ENCODE measurements at regions not wholly inside any gene's neighbourhood (a gene's known extent, or its start where the extent isn't known, plus 50 kb on each side); places are given as distances from the start of the nearest gene placed in this dataset.

DNA sequence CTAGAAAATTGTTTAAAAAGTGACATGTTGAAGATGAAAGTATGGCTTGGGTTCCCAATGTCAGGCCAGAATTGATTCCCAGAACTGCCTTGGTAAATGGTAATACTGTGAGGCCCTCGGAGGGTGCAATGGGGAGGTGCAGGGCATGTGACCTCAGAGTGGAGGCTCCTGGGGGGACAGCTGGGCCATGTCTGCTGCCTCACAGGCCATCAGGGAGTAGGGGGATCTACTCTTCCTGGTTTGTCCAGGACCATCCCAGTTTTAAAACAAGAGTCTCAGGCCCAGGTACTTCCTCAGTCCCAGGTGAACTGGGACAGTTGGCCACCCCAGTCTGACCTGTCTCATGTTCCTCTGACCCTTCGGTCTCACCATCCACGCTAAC, 55.3 kb upstream of the SNX9 start:
- TF ChIP-seq, protein P1, sequence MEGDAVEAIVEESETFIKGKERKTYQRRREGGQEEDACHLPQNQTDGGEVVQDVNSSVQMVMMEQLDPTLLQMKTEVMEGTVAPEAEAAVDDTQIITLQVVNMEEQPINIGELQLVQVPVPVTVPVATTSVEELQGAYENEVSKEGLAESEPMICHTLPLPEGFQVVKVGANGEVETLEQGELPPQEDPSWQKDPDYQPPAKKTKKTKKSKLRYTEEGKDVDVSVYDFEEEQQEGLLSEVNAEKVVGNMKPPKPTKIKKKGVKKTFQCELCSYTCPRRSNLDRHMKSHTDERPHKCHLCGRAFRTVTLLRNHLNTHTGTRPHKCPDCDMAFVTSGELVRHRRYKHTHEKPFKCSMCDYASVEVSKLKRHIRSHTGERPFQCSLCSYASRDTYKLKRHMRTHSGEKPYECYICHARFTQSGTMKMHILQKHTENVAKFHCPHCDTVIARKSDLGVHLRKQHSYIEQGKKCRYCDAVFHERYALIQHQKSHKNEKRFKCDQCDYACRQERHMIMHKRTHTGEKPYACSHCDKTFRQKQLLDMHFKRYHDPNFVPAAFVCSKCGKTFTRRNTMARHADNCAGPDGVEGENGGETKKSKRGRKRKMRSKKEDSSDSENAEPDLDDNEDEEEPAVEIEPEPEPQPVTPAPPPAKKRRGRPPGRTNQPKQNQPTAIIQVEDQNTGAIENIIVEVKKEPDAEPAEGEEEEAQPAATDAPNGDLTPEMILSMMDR (IDR thresholded peaks at IDR 0.05; ENCODE audit: low read depth, low read length) = no peak
- Histone ChIP-seq H3K4me1 (ENCODE audit: low read depth) (no peaks in the 10 kb centered on the region), H3K36me3 (no peaks in the 10 kb centered on the region), H3K27ac (no peak overlapping the region), H3K27me3 (no peaks in the 10 kb centered on the region), H3K9me3 (ENCODE audit: low read depth) (no peaks in the 10 kb centered on the region), H3K4me3 (no peak overlapping the region)
- DNase-seq (ENCODE audit: low read depth in 1 of 2, low spot score in 1 of 2) = no peak

DNA sequence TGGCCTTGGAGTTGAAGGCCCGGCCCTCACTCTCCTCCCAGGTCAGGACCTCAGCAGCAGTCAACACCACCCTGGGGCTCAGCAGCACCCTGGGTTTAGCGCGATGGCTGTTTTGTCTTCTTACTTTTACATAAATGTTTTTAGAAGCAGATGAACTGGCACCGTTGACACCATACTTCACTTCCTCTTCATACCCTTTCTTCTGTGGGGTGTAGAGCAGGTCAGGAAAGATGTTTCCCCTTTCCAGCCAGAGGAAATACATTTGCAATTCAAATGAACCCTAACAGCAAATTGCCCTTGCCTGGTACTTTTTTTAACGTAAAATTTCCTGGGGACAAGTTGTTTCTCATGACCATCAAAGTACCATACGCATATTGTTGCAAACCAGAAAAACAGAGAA, 54.7 kb upstream of the SNX9 start:
- H3K4me1 ChIP-seq (ENCODE audit: low read depth) = no peaks in the 10 kb centered on the region
- DNase-seq (ENCODE audit: low read depth in 1 of 2, low spot score in 1 of 2) = no peak
- TF ChIP-seq, protein P1 (IDR thresholded peaks at IDR 0.05; ENCODE audit: low read depth, low read length) = no peak
- H3K9me3 ChIP-seq (ENCODE audit: low read depth) = no peaks in the 10 kb centered on the region
- H3K27me3 ChIP-seq = no peaks in the 10 kb centered on the region
- no peak overlapping the region for H3K4me3 ChIP-seq
- H3K27ac ChIP-seq = no peak overlapping the region
- H3K36me3 ChIP-seq = no peaks in the 10 kb centered on the region

DNA sequence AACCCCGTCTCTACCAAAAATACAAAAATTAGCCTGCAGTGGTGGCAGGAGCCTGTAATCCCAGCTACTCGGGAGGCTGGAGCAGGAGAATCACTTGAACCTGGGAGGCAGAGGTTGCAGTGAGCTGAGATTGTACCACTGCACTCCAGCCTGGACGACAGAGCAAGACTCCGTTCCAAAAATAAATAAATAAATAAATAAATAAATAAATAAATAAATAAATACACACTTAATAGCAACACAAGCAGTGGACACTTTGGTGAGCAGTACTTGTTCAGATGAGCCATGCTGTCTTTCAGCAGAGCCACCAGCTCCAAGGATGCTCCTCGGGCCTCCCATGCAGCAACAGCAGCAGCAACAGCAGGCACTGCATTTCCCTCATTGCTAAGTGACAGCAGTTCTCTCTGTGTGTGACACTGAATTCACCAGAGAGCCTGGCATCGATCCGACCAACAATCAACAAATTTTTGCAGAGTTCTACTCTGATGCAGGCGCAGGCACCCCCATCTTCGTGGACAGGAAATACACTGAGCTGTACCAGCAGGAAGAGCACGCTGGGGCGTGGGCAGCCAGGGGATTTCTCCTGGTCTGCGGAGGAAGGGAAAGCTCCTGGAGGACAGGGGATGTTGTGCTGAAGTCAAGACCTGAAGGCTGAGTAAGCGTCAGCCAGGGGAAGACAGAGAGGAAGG, 54.0 kb upstream of the SNX9 start:
- no peaks in the 10 kb centered on the region for H3K36me3 ChIP-seq
- no peaks in the 10 kb centered on the region for H3K9me3 ChIP-seq (ENCODE audit: low read depth)
- H3K4me1 ChIP-seq (ENCODE audit: low read depth) = no peaks in the 10 kb centered on the region
- no peak overlapping the region for H3K27ac ChIP-seq
- no peaks in the 10 kb centered on the region for H3K27me3 ChIP-seq
- H3K4me3 ChIP-seq = no peak overlapping the region
- DNase-seq (ENCODE audit: low read depth in 1 of 2, low spot score in 1 of 2) = no peak
- TF ChIP-seq, protein P1 (IDR thresholded peaks at IDR 0.05; ENCODE audit: low read depth, low read length) = no peak

DNA sequence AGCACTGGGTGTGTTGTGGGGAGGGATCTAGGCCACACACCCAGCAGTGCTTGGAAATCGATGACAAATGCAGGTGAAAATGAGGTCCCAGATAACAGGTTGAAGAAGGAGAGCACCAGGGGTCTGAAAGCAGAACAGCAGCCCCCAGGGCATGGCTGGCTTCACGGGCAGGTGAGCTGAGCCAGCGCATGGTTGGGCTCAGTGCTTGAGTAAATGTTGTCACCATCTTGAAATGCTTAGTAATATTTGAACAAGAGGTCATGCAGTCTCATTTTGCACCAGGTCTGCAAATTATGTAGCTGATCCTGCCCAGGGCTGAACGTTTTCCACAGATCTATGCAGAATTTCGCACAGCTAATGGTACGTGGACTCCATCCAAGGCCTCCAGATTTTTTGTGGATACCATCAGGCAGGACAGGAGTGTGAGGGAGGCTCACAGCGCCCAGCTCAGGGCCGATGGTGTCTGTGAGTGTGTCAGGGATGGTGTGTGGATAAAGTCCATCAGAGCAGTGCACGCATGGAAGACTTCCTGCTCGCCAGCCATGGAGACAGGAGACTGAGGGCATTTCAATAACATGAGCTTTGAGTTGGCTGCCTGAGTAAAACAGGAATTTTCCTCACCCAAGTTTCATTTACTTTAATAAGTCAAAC, 53.1 kb upstream of the SNX9 start:
- H3K36me3 ChIP-seq = no peaks in the 10 kb centered on the region

DNA sequence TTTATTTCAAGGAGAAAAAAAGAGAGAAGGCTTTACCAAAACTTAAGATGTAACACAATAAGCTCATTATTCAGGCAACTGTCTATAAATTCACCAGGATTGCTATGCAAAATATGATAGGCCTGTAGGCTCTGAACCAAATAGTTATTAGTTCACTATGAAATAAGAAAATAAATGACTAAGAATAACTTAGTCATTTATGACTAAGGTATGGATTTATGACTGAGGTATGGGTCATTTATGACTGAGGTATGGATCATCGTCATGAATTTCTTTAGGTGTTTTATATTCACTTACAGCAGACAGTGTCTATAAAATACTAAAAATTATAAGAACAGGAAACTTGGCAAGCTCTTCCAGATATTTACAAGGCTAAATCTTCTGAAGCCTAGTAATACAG, 52.1 kb upstream of the SNX9 start:
- no peak for DNase-seq (ENCODE audit: low read depth in 1 of 2, low spot score in 1 of 2)
- no peaks in the 10 kb centered on the region for H3K27me3 ChIP-seq
- no peaks in the 10 kb centered on the region for H3K9me3 ChIP-seq (ENCODE audit: low read depth)
- H3K4me3 ChIP-seq = no peak overlapping the region
- H3K27ac ChIP-seq = no peak overlapping the region
- TF ChIP-seq, protein P1 (IDR thresholded peaks at IDR 0.05; ENCODE audit: low read depth, low read length) = no peak
- H3K36me3 ChIP-seq = no peaks in the 10 kb centered on the region
- no peaks in the 10 kb centered on the region for H3K4me1 ChIP-seq (ENCODE audit: low read depth)

More for the DNA sequence above, 53.1 kb upstream of the SNX9 start:
- no peaks in the 10 kb centered on the region for H3K27me3 ChIP-seq
- DNase-seq (ENCODE audit: low read depth in 1 of 2, low spot score in 1 of 2) = no peak
- H3K27ac ChIP-seq = no peak overlapping the region
- H3K4me1 ChIP-seq (ENCODE audit: low read depth) = no peaks in the 10 kb centered on the region
- no peaks in the 10 kb centered on the region for H3K9me3 ChIP-seq (ENCODE audit: low read depth)
- H3K4me3 ChIP-seq = no peak overlapping the region
- TF ChIP-seq, protein P1 (IDR thresholded peaks at IDR 0.05; ENCODE audit: low read depth, low read length) = no peak
